PC-3 (cell line): ENCODE measurements at regions not wholly inside any gene's neighbourhood (a gene's known extent, or its start where the extent isn't known, plus 50 kb on each side); places are given as distances from the start of the nearest gene placed in this dataset.

Source experiments
- EZH2 ChIP-seq: fragments of 300-600 bp; sonication (generic); IDR thresholded peaks from one replicate; pipeline ENCODE4 v1.6.1; 2017; ENCODE audit warnings: antibody characterized with exemption, mild to moderate bottlenecking, low read length; ENCODE audit not compliant: unreplicated experiment
- TF ChIP-seq, protein P1 (sequence below): fragments of 300-600 bp; sonication (generic); conservative IDR thresholded peaks from 2 replicates; pipeline ENCODE4 v1.5.1; 2017; ENCODE audit warnings: antibody characterized with exemption, low read depth, mild to moderate bottlenecking, low read length

DNA sequence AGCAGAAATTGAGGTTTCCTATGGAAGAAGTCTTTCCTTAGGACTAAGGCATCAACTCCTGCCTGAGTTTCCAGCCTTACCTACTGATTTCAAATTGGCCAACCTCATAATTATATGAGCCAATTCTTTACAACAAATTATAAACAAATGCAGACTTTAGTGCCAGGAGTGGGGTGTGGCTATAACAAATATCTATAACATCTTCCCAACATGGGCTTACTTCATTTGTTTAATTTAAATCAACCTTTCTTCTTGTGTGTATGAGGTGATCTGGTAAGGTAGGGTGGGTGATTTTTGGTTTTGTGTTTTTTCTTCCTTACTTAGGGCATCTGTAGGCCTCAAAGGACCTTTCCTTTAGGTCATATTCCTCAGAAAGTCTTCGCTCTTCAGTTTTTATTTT lies 354.9 kb downstream of the SHANK2 start:
- TF ChIP-seq, protein P1, sequence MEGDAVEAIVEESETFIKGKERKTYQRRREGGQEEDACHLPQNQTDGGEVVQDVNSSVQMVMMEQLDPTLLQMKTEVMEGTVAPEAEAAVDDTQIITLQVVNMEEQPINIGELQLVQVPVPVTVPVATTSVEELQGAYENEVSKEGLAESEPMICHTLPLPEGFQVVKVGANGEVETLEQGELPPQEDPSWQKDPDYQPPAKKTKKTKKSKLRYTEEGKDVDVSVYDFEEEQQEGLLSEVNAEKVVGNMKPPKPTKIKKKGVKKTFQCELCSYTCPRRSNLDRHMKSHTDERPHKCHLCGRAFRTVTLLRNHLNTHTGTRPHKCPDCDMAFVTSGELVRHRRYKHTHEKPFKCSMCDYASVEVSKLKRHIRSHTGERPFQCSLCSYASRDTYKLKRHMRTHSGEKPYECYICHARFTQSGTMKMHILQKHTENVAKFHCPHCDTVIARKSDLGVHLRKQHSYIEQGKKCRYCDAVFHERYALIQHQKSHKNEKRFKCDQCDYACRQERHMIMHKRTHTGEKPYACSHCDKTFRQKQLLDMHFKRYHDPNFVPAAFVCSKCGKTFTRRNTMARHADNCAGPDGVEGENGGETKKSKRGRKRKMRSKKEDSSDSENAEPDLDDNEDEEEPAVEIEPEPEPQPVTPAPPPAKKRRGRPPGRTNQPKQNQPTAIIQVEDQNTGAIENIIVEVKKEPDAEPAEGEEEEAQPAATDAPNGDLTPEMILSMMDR = no peak
- TF ChIP-seq EZH2 = no peak
